ENCODE measurements at regions not wholly inside any gene's neighbourhood (a gene's known extent, or its start where the extent isn't known, plus 50 kb on each side); places are given as distances from the start of the nearest gene placed in this dataset.

DNA sequence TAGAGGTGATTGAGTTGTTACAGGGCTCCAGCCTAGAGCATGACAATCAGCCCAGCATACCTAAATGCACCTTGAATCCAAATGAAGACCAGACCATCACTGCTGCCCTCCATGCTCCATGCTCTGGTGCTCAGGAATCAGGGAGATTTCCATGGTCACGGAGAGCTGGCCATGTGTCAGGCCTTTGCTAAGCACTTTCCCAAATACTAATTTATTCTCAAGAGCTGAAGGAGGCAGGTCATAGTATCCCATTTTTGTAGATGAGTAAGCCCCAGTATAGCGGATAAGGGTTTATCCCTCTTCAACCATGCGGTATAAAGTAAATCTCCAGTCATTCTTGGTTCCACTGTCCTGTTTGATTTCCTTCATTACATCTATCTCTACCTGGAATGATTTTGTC lies 240.8 kb downstream of the TFAP2A start:
- Histone ChIP-seq H3K27me3 (ENCODE audit: control insufficient read depth in 1 of 2, insufficient read depth in 2 of 2, low read length in 2 of 2) (no peaks in the 10 kb centered on the region), H3K9me3 (ENCODE audit: low read length) (no peaks in the 10 kb centered on the region), H3K79me2 (ENCODE audit: insufficient read depth, low read length) (no peaks in the 10 kb centered on the region), H3K4me1 (ENCODE audit: insufficient read depth, low read length) (no peaks in the 10 kb centered on the region), H4K20me1 (ENCODE audit: insufficient read depth, low read length) (no peaks in the 10 kb centered on the region), H3K9ac (ENCODE audit: insufficient read depth, low read depth, low read length) (no peak overlapping the region), H3K27ac (ENCODE audit: extremely low read length, insufficient read depth, low read length) (no peak overlapping the region), H2AFZ (ENCODE audit: low read length) (no peak overlapping the region), H3K4me3 (replicated peaks in 1 of 3; ENCODE audit: insufficient read depth in 1 of 3, low read depth in 2 of 3, low read length in 3 of 3) (no peak overlapping the region), H3K36me3 (replicated peaks in 1 of 2; ENCODE audit: control insufficient read depth in 1 of 2, insufficient read depth in 2 of 2, low read length in 2 of 2) (no peaks in the 10 kb centered on the region), H3K4me2 (ENCODE audit: low read depth, low read length) (no peak overlapping the region)
- FAIRE-seq (no peak), ATAC-seq (no peak), DNase-seq (ENCODE audit: low spot score) (no peak)
- intact Hi-C loops (cut with micrococcal nuclease; ENCODE audit: unreplicated experiment) (no loop called here), in situ Hi-C loops (cut with HindIII; ENCODE audit: extremely low pct_ligation_motif_present, low pct_unique_long_range_greater_than_20kb) (no loop called here)
- TF ChIP-seq, protein P1, sequence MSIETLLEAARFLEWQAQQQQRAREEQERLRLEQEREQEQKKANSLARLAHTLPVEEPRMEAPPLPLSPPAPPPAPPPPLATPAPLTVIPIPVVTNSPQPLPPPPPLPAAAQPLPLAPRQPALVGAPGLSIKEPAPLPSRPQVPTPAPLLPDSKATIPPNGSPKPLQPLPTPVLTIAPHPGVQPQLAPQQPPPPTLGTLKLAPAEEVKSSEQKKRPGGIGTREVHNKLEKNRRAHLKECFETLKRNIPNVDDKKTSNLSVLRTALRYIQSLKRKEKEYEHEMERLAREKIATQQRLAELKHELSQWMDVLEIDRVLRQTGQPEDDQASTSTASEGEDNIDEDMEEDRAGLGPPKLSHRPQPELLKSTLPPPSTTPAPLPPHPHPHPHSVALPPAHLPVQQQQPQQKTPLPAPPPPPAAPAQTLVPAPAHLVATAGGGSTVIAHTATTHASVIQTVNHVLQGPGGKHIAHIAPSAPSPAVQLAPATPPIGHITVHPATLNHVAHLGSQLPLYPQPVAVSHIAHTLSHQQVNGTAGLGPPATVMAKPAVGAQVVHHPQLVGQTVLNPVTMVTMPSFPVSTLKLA (IDR thresholded peaks at IDR 0.05), result no peak
- TF ChIP-seq GFI1 (CRISPR knock-in tag; IDR thresholded peaks at IDR 0.05; ENCODE audit: borderline replicate concordance) (no peak), TRIM22 (IDR thresholded peaks at IDR 0.05) (no peak), ZNF546 (CRISPR knock-in tag; conservative IDR thresholded peaks at IDR 0.05) (no peak), PBX2 (CRISPR knock-in tag; IDR thresholded peaks at IDR 0.05) (no peak), ZNF564 (CRISPR knock-in tag; IDR thresholded peaks at IDR 0.05) (no peak), XRCC5 (optimal IDR thresholded peaks at IDR 0.05; ENCODE audit: low read length) (no peak), ZNF788 (CRISPR knock-in tag; IDR thresholded peaks at IDR 0.05; ENCODE audit: borderline replicate concordance) (no peak), ZNF781 (CRISPR knock-in tag; IDR thresholded peaks at IDR 0.05; ENCODE audit: borderline replicate concordance, not compliant biosample characterization) (no peak), HHEX (CRISPR knock-in tag; IDR thresholded peaks at IDR 0.05) (no peak), ZNF136 (CRISPR knock-in tag; IDR thresholded peaks at IDR 0.05; ENCODE audit: low read depth) (no peak)
- TF ChIP-seq, protein P2, sequence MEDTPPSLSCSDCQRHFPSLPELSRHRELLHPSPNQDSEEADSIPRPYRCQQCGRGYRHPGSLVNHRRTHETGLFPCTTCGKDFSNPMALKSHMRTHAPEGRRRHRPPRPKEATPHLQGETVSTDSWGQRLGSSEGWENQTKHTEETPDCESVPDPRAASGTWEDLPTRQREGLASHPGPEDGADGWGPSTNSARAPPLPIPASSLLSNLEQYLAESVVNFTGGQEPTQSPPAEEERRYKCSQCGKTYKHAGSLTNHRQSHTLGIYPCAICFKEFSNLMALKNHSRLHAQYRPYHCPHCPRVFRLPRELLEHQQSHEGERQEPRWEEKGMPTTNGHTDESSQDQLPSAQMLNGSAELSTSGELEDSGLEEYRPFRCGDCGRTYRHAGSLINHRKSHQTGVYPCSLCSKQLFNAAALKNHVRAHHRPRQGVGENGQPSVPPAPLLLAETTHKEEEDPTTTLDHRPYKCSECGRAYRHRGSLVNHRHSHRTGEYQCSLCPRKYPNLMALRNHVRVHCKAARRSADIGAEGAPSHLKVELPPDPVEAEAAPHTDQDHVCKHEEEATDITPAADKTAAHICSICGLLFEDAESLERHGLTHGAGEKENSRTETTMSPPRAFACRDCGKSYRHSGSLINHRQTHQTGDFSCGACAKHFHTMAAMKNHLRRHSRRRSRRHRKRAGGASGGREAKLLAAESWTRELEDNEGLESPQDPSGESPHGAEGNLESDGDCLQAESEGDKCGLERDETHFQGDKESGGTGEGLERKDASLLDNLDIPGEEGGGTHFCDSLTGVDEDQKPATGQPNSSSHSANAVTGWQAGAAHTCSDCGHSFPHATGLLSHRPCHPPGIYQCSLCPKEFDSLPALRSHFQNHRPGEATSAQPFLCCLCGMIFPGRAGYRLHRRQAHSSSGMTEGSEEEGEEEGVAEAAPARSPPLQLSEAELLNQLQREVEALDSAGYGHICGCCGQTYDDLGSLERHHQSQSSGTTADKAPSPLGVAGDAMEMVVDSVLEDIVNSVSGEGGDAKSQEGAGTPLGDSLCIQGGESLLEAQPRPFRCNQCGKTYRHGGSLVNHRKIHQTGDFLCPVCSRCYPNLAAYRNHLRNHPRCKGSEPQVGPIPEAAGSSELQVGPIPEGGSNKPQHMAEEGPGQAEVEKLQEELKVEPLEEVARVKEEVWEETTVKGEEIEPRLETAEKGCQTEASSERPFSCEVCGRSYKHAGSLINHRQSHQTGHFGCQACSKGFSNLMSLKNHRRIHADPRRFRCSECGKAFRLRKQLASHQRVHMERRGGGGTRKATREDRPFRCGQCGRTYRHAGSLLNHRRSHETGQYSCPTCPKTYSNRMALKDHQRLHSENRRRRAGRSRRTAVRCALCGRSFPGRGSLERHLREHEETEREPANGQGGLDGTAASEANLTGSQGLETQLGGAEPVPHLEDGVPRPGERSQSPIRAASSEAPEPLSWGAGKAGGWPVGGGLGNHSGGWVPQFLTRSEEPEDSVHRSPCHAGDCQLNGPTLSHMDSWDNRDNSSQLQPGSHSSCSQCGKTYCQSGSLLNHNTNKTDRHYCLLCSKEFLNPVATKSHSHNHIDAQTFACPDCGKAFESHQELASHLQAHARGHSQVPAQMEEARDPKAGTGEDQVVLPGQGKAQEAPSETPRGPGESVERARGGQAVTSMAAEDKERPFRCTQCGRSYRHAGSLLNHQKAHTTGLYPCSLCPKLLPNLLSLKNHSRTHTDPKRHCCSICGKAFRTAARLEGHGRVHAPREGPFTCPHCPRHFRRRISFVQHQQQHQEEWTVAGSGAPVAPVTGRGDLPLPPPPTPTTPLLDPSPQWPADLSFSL (CRISPR knock-in tag; IDR thresholded peaks at IDR 0.05), result no peak
- 53% methylated on average over 3 of the region's 3 CpGs for WGBS (ENCODE audit: low lambda C conversion rate)
- POLR2A ChIA-PET, result no interaction called here
- no TSS peak for BruUV-seq (replicated peaks)
- CTCF ChIA-PET (ENCODE audit: low intra/inter-chr PET ratio, low total read pairs), result no interaction called here

Data from HepG2 (cell line).